ENCODE measurements at regions not wholly inside any gene's neighbourhood (a gene's known extent, or its start where the extent isn't known, plus 50 kb on each side); places are given as distances from the start of the nearest gene placed in this dataset.

DNA sequence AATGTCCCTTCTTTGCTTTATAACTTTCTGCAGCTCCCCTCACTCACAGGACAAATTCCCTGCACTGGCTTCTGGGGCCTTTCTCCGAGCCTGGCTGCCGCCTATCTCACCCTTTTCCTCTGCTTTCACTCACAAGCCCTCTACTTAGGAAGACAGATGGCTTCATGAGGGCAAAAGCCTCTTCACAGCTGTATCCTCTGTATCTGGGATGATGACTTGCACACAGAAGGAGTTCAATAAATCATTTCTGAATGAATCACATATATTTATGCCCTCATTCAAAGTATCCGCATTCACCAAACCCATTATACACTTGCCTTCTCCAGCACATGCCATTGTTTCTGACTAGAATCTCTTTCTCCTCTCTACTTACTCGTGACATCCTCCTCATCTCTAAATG lies 159.0 kb upstream of the RIPOR2 start:
- TF ChIP-seq, protein P1, sequence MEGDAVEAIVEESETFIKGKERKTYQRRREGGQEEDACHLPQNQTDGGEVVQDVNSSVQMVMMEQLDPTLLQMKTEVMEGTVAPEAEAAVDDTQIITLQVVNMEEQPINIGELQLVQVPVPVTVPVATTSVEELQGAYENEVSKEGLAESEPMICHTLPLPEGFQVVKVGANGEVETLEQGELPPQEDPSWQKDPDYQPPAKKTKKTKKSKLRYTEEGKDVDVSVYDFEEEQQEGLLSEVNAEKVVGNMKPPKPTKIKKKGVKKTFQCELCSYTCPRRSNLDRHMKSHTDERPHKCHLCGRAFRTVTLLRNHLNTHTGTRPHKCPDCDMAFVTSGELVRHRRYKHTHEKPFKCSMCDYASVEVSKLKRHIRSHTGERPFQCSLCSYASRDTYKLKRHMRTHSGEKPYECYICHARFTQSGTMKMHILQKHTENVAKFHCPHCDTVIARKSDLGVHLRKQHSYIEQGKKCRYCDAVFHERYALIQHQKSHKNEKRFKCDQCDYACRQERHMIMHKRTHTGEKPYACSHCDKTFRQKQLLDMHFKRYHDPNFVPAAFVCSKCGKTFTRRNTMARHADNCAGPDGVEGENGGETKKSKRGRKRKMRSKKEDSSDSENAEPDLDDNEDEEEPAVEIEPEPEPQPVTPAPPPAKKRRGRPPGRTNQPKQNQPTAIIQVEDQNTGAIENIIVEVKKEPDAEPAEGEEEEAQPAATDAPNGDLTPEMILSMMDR (conservative IDR thresholded peaks at IDR 0.05): no peak
- TF ChIP-seq EZH2 (IDR thresholded peaks at IDR 0.05; ENCODE audit: low read depth): no peak

Data from PC-9 (cell line).